HEK293 (cell line): ENCODE measurements at regions not wholly inside any gene's neighbourhood (a gene's known extent, or its start where the extent isn't known, plus 50 kb on each side); places are given as distances from the start of the nearest gene placed in this dataset.
"Not testable (repeated sequence)": the region's sequence is repeated elsewhere in the genome, so short reads cannot be mapped to it uniquely, and the experiment has no call there.

ENCODE experiments used
- ATF2 ChIP-seq: fragments of 450-650 bp; formaldehyde crosslinking; IDR thresholded peaks from 2 replicates; pipeline ENCODE4 v1.5.1; 2016; ENCODE audit warnings: missing biosample characterization, missing genetic modification characterization, low read depth
- YY1 ChIP-seq: fragments of 450-650 bp; formaldehyde crosslinking; IDR thresholded peaks from 2 replicates; pipeline ENCODE4 v1.5.1; 2018; ENCODE audit warnings: missing biosample characterization, missing genetic modification characterization
- ZBTB48 ChIP-seq: fragments of 450-650 bp; formaldehyde crosslinking; IDR thresholded peaks from 2 replicates; pipeline ENCODE4 v1.5.1; 2016; ENCODE audit warnings: missing biosample characterization, missing genetic modification characterization
- ZNF221 ChIP-seq: fragments of 450-650 bp; formaldehyde crosslinking; IDR thresholded peaks from 2 replicates; pipeline ENCODE4 v1.5.1; 2017; ENCODE audit warnings: missing biosample characterization, missing genetic modification characterization, borderline replicate concordance
- ZNF843 ChIP-seq: fragments of 450-650 bp; formaldehyde crosslinking; IDR thresholded peaks from 2 replicates; pipeline ENCODE4 v1.5.1; 2016; ENCODE audit warnings: missing biosample characterization, missing genetic modification characterization
- TF ChIP-seq, protein P1 (sequence below): fragments of 450-650 bp; formaldehyde crosslinking; IDR thresholded peaks from 2 replicates; pipeline ENCODE4 v1.5.1; 2016; ENCODE audit warnings: missing biosample characterization, missing genetic modification characterization

GRCh38 chr9:42414865-42415264 is 231.4 kb downstream of the SPATA31A6 start:
- TF ChIP-seq, protein P1, sequence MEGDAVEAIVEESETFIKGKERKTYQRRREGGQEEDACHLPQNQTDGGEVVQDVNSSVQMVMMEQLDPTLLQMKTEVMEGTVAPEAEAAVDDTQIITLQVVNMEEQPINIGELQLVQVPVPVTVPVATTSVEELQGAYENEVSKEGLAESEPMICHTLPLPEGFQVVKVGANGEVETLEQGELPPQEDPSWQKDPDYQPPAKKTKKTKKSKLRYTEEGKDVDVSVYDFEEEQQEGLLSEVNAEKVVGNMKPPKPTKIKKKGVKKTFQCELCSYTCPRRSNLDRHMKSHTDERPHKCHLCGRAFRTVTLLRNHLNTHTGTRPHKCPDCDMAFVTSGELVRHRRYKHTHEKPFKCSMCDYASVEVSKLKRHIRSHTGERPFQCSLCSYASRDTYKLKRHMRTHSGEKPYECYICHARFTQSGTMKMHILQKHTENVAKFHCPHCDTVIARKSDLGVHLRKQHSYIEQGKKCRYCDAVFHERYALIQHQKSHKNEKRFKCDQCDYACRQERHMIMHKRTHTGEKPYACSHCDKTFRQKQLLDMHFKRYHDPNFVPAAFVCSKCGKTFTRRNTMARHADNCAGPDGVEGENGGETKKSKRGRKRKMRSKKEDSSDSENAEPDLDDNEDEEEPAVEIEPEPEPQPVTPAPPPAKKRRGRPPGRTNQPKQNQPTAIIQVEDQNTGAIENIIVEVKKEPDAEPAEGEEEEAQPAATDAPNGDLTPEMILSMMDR (tag by site-specific recombination) = not testable (repeated sequence)
- not testable (repeated sequence) for TF ChIP-seq ZBTB48 (tag by site-specific recombination); YY1 (tag by site-specific recombination); ZNF221; ATF2 (tag by site-specific recombination); ZNF843 (tag by site-specific recombination)
